Osteocyte (in vitro differentiated cells): ENCODE measurements at regions not wholly inside any gene's neighbourhood (a gene's known extent, or its start where the extent isn't known, plus 50 kb on each side); places are given as distances from the start of the nearest gene placed in this dataset.

Experiments
- DNase-seq: peaks from one replicate; pipeline ENCODE4 v3.0.0; 2021; ENCODE audit warnings: mixed read lengths; ENCODE audit not compliant: unreplicated experiment; ENCODE audit errors: extremely low spot score
- H3K27ac Mint-ChIP-seq: one replicate; pipeline ENCODE4 v1.8.0; 2021; ENCODE audit warnings: mild to moderate bottlenecking, mixed read lengths; ENCODE audit not compliant: unreplicated experiment
- H3K27me3 Mint-ChIP-seq: one replicate; pipeline ENCODE4 v1.8.0; 2021; ENCODE audit warnings: mixed read lengths; ENCODE audit not compliant: unreplicated experiment
- H3K36me3 Mint-ChIP-seq: one replicate; pipeline ENCODE4 v1.8.0; 2021; ENCODE audit warnings: mixed read lengths; ENCODE audit not compliant: unreplicated experiment
- H3K4me1 Mint-ChIP-seq: one replicate; pipeline ENCODE4 v1.8.0; 2021; ENCODE audit warnings: mixed read lengths; ENCODE audit not compliant: unreplicated experiment
- H3K4me3 Mint-ChIP-seq: one replicate; pipeline ENCODE4 v1.8.0; 2021; ENCODE audit warnings: mild to moderate bottlenecking, moderate library complexity, mixed read lengths; ENCODE audit not compliant: unreplicated experiment
- H3K9me3 Mint-ChIP-seq: one replicate; pipeline ENCODE4 v1.8.0; 2021; ENCODE audit warnings: mixed read lengths; ENCODE audit not compliant: unreplicated experiment
- TF ChIP-seq, protein P1 (sequence below): fragments of 200-600 bp; sonication (generic); IDR thresholded peaks from 2 replicates; pipeline ENCODE4 v1.5.0; 2021; ENCODE audit warnings: antibody characterized with exemption, mild to moderate bottlenecking, moderate library complexity

DNA sequence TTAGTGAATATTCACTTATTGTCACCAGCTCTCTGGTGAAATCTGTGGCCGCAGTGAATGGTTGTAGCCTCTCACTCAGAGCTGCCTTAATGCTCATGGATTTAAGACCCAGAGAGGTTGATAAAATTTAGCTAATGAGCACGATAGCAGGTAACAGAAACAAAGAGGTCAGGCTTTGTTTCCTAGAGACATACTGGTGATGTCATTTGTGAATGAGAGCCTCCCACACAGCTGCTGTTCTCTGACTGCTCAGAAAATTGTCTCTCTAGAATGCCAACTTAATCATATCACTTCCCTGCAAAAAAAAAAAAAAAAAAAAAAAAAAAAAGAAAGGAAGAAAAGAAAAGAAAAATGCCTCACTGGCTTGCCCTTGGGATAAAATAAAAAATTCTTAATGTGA is 411.7 kb upstream of the MYT1L start:
- Mint-ChIP-seq H3K27me3 (no peaks in the 10 kb centered on the region), H3K4me3 (no peak overlapping the region), H3K27ac (no peak overlapping the region), H3K4me1 (no peaks in the 10 kb centered on the region), H3K36me3 (no peaks in the 10 kb centered on the region), H3K9me3 (peaks cover 18% of the 10 kb centered on the region)
- no peak for DNase-seq
- TF ChIP-seq, protein P1, sequence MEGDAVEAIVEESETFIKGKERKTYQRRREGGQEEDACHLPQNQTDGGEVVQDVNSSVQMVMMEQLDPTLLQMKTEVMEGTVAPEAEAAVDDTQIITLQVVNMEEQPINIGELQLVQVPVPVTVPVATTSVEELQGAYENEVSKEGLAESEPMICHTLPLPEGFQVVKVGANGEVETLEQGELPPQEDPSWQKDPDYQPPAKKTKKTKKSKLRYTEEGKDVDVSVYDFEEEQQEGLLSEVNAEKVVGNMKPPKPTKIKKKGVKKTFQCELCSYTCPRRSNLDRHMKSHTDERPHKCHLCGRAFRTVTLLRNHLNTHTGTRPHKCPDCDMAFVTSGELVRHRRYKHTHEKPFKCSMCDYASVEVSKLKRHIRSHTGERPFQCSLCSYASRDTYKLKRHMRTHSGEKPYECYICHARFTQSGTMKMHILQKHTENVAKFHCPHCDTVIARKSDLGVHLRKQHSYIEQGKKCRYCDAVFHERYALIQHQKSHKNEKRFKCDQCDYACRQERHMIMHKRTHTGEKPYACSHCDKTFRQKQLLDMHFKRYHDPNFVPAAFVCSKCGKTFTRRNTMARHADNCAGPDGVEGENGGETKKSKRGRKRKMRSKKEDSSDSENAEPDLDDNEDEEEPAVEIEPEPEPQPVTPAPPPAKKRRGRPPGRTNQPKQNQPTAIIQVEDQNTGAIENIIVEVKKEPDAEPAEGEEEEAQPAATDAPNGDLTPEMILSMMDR: no peak

DNA sequence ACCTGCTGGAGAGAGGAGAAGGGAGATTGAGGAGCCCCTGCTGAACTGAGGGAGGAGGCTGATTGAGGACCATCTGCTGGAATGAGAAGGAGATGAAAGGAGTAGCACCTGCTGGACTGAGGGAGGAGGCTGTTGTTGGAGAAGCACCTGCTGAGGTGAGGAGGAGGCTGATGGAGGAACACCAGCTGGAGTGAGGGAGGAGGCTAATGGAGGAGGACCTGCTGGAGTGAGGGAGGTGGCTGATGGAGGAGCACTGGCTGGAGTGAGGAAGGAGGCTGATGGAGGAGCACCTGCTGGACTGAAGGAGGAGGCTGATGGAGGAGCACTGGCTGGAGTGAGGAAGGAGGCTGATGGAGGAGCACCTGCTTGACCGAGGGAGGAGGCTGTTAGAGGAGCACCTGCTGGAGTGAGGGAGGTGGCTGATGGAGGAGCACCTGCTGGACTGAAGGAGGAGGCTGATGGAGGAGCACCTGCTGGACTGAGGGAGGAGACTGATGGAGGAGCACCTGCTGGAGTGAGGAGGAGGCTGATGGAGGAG is 409.2 kb upstream of the MYT1L start:
- Mint-ChIP-seq H3K4me3 (no peak overlapping the region), H3K9me3 (peaks cover 18% of the 10 kb centered on the region)

DNA sequence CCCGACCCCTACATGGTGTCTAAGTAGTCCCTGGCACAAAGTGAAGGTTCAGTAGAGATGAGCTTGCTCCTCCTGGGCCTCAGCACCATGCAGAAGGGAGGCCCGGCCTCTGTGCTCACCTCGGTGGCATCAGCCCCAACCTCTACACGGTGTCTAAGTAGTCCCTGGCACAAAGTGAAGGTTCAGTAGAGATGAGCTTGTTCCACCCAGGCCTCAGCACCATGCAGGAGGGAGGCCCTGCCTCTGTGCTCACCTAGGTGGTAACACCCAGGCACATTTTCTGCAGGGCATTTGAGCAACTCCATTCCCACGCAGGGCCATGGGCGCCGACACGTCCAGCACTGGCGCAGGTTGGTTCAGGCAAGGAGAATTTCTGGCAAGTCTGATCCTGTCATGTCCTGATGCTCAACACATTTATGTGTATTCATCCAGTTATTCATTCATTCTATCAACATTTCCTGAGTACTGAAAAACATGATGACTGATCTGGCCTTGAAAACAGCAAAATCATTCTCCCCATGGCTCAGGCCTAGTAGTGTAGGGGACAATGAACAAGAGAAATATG is 408.2 kb upstream of the MYT1L start:
- H3K36me3 Mint-ChIP-seq: no peaks in the 10 kb centered on the region
- no peaks in the 10 kb centered on the region for H3K4me1 Mint-ChIP-seq
- peaks cover 15% of the 10 kb centered on the region for H3K9me3 Mint-ChIP-seq
- DNase-seq: no peak
- H3K27me3 Mint-ChIP-seq: no peaks in the 10 kb centered on the region
- H3K27ac Mint-ChIP-seq: no peak overlapping the region
- TF ChIP-seq, protein P1: no peak
- H3K4me3 Mint-ChIP-seq: no peak overlapping the region

More for the DNA sequence above, 409.2 kb upstream of the MYT1L start:
- no peak overlapping the region for H3K27ac Mint-ChIP-seq
- no peak for DNase-seq
- H3K4me1 Mint-ChIP-seq: no peaks in the 10 kb centered on the region
- no peaks in the 10 kb centered on the region for H3K36me3 Mint-ChIP-seq
- TF ChIP-seq, protein P1: no peak
- no peaks in the 10 kb centered on the region for H3K27me3 Mint-ChIP-seq

DNA sequence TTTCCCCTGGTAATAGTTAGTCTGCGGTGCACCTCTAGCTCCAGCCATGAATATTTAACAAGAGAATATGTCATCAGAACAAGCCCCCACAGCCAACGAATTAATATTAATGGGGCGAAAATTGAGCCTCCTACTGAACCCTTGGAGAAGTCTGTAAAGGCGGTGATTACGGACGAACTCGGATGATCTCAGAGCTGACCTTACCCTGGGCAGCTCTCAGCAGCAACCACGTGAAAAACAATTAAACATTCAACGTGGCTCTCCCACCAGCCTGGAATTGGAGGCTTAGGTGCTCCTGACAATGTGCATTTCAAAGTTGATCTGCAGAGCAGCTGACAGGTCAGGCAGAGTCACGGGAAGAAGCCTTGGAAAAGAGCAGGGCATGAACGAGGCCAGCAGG is 407.6 kb upstream of the MYT1L start:
- DNase-seq: no peak
- Mint-ChIP-seq H3K4me1 (no peaks in the 10 kb centered on the region), H3K4me3 (no peak overlapping the region), H3K27ac (no peak overlapping the region), H3K9me3 (peaks cover 14% of the 10 kb centered on the region), H3K27me3 (no peaks in the 10 kb centered on the region), H3K36me3 (no peaks in the 10 kb centered on the region)
- TF ChIP-seq, protein P1: no peak

DNA sequence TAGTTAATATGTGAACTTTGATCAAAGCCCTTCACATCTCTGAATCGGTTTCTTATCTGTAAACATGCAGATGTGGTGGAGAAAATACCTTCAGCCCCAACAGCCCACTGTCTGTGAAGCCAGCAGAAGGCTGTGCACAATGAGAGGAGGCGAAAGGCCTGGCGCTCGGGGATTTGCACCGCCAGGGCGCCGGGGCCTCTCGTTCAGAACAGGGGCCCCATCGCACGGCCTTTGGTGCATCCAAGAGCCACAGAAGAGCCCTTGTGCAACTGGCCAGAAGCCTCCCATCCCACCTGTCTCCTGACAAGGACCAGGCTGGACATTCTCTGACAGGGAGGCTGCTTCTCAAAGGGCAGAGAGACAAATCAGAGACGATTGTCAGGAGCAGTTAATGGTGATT is 407.2 kb upstream of the MYT1L start:
- Mint-ChIP-seq H3K4me1 (no peaks in the 10 kb centered on the region), H3K4me3 (no peak overlapping the region), H3K27me3 (no peaks in the 10 kb centered on the region), H3K27ac (no peak overlapping the region), H3K36me3 (no peaks in the 10 kb centered on the region), H3K9me3 (peaks cover 16% of the 10 kb centered on the region)
- no peak for DNase-seq
- TF ChIP-seq, protein P1: no peak
